PFSK-1 (cell line): ENCODE measurements at regions not wholly inside any gene's neighbourhood (a gene's known extent, or its start where the extent isn't known, plus 50 kb on each side); places are given as distances from the start of the nearest gene placed in this dataset.

ENCODE experiments used
- POLR2AphosphoS5 ChIP-seq: IDR thresholded peaks from 2 replicates; pipeline ENCODE4 v1.6.1; 2012; ENCODE audit warnings: low read depth, mild to moderate bottlenecking, control low read depth, low read length, moderate library complexity
- REST ChIP-seq, 2 experiments: IDR thresholded peaks; 2 replicates each; pipeline versions ENCODE4 v1.6.1 to v1.8.0; 2011 to 2012; ENCODE audit warnings: low read depth in 2 of 2, low read length in 2 of 2, control low read depth in 1 of 2, inconsistent platforms in 1 of 2, mild to moderate bottlenecking in 1 of 2, moderate library complexity in 1 of 2; ENCODE audit not compliant: insufficient read depth in 1 of 2
- TAF1 ChIP-seq: IDR thresholded peaks from 2 replicates; pipeline ENCODE4 v1.6.1; 2012; ENCODE audit warnings: low read length, control low read depth, borderline replicate concordance; ENCODE audit not compliant: insufficient read depth

- TF ChIP-seq REST (IDR thresholded peaks at IDR 0.05; ENCODE audit: insufficient read depth in 1 of 2, low read depth in 2 of 2, low read length in 2 of 2) (no peak), TAF1 (no peak), POLR2AphosphoS5 (no peak)
Observed at GRCh38 chr5:72661405-72661804, 154.2 kb upstream of the ZNF366 start.
